A172 (cell line): ENCODE measurements at regions not wholly inside any gene's neighbourhood (a gene's known extent, or its start where the extent isn't known, plus 50 kb on each side); places are given as distances from the start of the nearest gene placed in this dataset.

Experiments used
- DNase-seq: peaks from one replicate; pipeline ENCODE4 v3.0.0-alpha.2; 2015; ENCODE audit warnings: low spot score

DNA sequence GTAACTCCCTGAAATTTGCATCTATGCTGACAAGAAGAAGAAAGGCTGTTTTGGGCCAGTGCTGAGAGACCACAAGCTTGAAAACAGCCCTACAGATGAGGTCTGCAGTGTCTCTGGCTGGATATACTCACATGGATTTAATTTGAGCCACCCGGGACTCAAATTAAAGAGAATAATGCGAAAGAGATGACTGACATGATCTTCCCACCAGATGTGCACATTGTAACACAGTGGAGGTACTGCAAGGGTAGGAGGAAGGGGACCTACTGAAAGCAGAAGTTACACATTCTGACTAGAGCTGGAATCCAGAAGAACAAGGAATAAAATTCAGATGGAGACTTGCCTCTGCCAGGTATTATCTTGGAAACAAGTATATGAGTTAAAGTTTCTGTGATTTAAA lies 728.3 kb upstream of the SGO1 start:
- no peak for DNase-seq

DNA sequence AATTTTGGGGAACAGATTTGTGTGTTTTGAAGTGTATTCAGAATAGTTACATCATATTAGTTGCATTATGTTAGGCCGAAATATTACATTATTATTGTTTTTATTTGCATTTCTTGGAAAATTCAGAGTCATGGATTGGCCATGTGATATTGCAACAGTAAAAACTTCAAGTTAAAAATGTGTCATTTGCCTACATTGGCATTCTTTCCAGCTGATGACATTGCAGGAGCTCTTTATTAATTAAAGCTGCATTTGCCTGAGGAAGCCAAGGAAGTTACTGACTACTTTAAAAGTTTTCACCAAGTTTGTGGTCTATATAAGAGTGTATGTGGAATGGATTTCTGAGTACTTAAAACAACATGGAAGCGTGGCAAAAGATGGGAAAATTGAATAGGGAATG lies 726.4 kb upstream of the SGO1 start:
- DNase-seq = no peak

GRCh38 chr3:20909511-20909910 lies 723.5 kb upstream of the SGO1 start:
- DNase-seq = no peak

GRCh38 chr3:20905210-20905805 lies 719.3 kb upstream of the SGO1 start:
- peak; percentile 60 for DNase-seq

GRCh38 chr3:20904671-20905070 lies 718.7 kb upstream of the SGO1 start:
- DNase-seq = no peak

DNA sequence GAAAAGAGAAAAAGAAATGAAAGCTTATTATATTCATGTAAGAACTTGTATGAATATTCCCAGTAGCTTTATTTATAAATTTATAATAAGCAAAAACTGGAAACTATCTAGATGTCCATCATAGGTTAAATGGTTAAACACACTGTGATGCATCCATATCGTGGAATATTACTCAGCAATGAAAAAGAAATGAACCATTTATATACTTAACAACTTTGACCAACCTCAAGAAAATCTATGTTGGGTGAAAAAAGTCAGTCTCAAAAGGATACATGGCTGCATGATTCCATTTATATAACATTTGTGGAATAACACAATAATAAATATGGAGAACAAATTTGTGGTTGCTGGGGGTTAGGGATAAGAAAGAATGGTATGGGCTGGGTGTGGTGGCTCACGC lies 713.0 kb upstream of the SGO1 start:
- DNase-seq = no peak

DNA sequence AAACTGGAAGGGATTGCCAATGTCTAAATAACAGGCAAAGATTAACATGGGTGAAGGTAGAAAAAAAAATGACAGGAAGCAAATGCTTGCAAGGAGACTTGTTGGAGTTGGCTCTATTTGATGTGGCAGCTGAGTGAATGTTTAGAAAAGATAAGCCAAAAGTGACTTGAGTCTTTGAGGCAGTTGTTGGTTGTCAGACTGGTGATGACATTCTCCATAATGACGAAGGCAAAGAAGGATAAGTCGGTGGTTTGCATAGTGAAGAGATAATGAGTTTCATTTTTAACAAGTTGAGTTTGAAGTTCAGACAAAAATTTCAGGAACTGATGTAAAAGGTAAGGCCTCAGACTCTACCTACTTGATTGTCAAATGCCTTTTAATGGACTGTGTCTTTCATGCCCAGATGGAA lies 704.1 kb upstream of the SGO1 start:
- no peak for DNase-seq

GRCh38 chr3:20878691-20879090 lies 692.7 kb upstream of the SGO1 start:
- no peak for DNase-seq

GRCh38 chr3:20873235-20873634 lies 687.2 kb upstream of the SGO1 start:
- DNase-seq = no peak

GRCh38 chr3:20870106-20870899 lies 684.3 kb upstream of the SGO1 start:
- no peak for DNase-seq

DNA sequence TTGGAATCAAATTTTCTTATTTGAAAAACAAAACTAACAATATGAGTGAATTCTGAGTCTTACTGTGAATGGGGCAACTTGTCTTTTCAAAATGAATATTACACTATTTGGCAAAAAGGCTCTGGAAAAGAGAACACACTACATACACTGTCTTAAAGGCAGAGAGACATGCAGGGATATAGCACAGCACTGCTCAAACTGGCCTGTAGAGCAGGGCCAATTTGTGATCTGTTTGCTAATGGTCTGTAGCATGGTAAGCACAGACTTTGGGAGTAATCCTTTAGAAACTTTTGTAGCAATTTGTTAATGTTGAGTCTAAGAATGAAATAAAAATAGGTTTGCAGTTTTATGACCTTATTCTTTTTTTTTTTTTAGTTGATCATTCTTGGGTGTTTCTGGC lies 679.8 kb upstream of the SGO1 start:
- DNase-seq = no peak

- DNase-seq = no peak
Observed at GRCh38 chr3:20861454-20861853, 675.4 kb upstream of the SGO1 start.

GRCh38 chr3:20857636-20858035 lies 671.6 kb upstream of the SGO1 start:
- DNase-seq = no peak

- DNase-seq = no peak
Observed at GRCh38 chr3:20853890-20854289, 667.9 kb upstream of the SGO1 start.

DNA sequence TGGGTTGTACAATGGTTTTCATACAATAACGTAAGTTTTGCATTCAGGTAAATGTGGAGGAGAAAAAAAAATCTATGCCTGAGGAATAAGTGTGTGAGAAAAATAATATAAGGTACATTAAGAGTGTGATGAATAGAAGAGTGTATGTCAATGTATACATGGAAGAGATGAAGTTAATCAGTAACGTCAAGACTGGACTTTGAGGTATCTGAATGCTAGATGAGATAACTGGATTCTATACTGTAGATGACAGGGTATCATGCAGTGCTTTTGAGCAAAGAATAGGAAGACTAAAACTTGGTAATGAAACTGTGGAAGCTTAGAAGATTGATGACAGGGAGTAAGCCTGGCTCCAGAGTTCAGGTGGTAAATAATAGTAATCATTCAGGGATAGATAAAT lies 666.7 kb upstream of the SGO1 start:
- no peak for DNase-seq

GRCh38 chr3:20849975-20850374 lies 664.0 kb upstream of the SGO1 start:
- no peak for DNase-seq

GRCh38 chr3:20846832-20847231 lies 660.8 kb upstream of the SGO1 start:
- no peak for DNase-seq

- no peak for DNase-seq
Observed at GRCh38 chr3:20846066-20846465, 660.1 kb upstream of the SGO1 start.

GRCh38 chr3:20844851-20845250 lies 658.8 kb upstream of the SGO1 start:
- no peak for DNase-seq

GRCh38 chr3:20842594-20843436 lies 656.8 kb upstream of the SGO1 start:
- no peak for DNase-seq

- DNase-seq = no peak
Observed at GRCh38 chr3:20842002-20842401, 656.0 kb upstream of the SGO1 start.

DNA sequence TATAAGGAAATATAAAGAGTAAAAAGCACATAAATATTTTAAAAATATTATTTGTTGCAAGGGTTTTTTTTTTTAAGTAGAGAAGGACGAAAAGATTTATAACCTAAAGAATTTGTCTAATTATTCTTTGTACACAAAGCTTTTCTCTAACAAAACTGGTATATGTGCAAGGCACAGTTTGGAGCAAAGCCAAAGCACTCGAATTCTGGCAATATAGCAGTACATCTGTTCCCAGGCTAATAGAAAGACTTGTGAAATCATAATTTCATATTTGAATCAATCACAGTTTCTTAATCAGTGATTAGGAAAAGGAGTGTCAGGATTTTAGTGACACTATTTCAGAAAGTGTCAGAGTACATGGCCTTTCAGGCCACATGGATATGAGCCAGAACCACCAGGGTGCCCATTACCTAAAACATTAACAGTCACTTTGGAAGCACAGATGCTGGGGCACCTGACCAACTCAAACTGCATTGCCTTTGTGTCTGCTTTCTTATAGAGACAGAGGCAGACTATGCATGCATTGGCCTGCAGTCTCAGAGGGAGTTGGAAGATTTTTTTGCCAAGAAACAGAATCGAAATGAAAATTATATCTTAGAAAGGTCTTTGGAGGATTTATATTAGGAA lies 651.8 kb upstream of the SGO1 start:
- DNase-seq = no peak
